Neutrophil (primary cell): ENCODE measurements at regions not wholly inside any gene's neighbourhood (a gene's known extent, or its start where the extent isn't known, plus 50 kb on each side); places are given as distances from the start of the nearest gene placed in this dataset.
"Not testable (repeated sequence)": the region's sequence is repeated elsewhere in the genome, so short reads cannot be mapped to it uniquely, and the experiment has no call there.

Experiments used
- H3K27ac ChIP-seq: fragments of 200-600 bp; sonication (generic); 2 replicates; pipeline ENCODE4 v1.5.1; 2016; ENCODE audit warnings: mild to moderate bottlenecking, moderate library complexity
- H3K27me3 ChIP-seq: fragments of 200-600 bp; sonication (generic); 2 replicates; pipeline ENCODE4 v1.6.0; 2016; ENCODE audit warnings: mild to moderate bottlenecking
- H3K36me3 ChIP-seq: fragments of 200-600 bp; sonication (generic); 2 replicates; pipeline ENCODE4 v1.5.1; 2017
- H3K4me1 ChIP-seq, 2 experiments: fragments of 200-600 bp in 1 of 2; sonication (generic) in 1 of 2; 1 replicate in 1 of 2; 2 replicates in 1 of 2; pipeline versions ENCODE4 v1.5.1 to v1.6.1; 2013 to 2016; ENCODE audit warnings: low read depth in 1 of 2, low read length in 1 of 2, mild to moderate bottlenecking in 1 of 2, moderate library complexity in 1 of 2; ENCODE audit not compliant: control insufficient read depth in 1 of 2, insufficient read depth in 1 of 2
- H3K4me3 ChIP-seq, 2 experiments: fragments of 200-600 bp in 1 of 2; sonication (generic) in 1 of 2; 1 replicate in 1 of 2; 2 replicates in 1 of 2; pipeline ENCODE4 v1.5.1; 2013 to 2016; ENCODE audit warnings: low read depth in 1 of 2, low read length in 1 of 2, mild to moderate bottlenecking in 1 of 2, moderate library complexity in 1 of 2
- H3K9me3 ChIP-seq: fragments of 200-600 bp; sonication (generic); 2 replicates; pipeline ENCODE4 v1.5.1; 2016
- CTCF ChIP-seq: fragments of 200-600 bp; sonication (generic); IDR thresholded peaks from 2 replicates; pipeline ENCODE4 v1.5.1; 2016; ENCODE audit warnings: antibody characterized with exemption

GRCh38 chr4:83910693-83911092 lies 374.8 kb downstream of the GPAT3 start:
- no peaks in the 10 kb centered on the region for H3K4me1 ChIP-seq
- H3K27me3 ChIP-seq = no peaks in the 10 kb centered on the region
- H3K9me3 ChIP-seq = no peaks in the 10 kb centered on the region
- TF ChIP-seq CTCF = no peak
- H3K4me3 ChIP-seq = no peak overlapping the region
- H3K27ac ChIP-seq = no peak overlapping the region
- no peaks in the 10 kb centered on the region for H3K36me3 ChIP-seq

GRCh38 chr4:83906561-83906960 lies 370.7 kb downstream of the GPAT3 start:
- no peaks in the 10 kb centered on the region for H3K9me3 ChIP-seq

GRCh38 chr4:83905952-83906351 lies 370.0 kb downstream of the GPAT3 start:
- H3K27me3 ChIP-seq = no peaks in the 10 kb centered on the region
- H3K4me1 ChIP-seq = no peaks in the 10 kb centered on the region
- no peak for TF ChIP-seq CTCF
- no peak overlapping the region for H3K27ac ChIP-seq
- no peaks in the 10 kb centered on the region for H3K9me3 ChIP-seq
- no peak overlapping the region for H3K4me3 ChIP-seq
- H3K36me3 ChIP-seq = no peaks in the 10 kb centered on the region

More at GRCh38 chr4:83906561-83906960, 370.7 kb downstream of the GPAT3 start:
- H3K36me3 ChIP-seq = no peaks in the 10 kb centered on the region
- H3K4me3 ChIP-seq = no peak overlapping the region
- TF ChIP-seq CTCF = no peak
- no peak overlapping the region for H3K27ac ChIP-seq
- no peaks in the 10 kb centered on the region for H3K27me3 ChIP-seq
- no peaks in the 10 kb centered on the region for H3K4me1 ChIP-seq

- H3K9me3 ChIP-seq, H3K4me3 ChIP-seq, H3K4me1 ChIP-seq, H3K36me3 ChIP-seq, H3K27me3 ChIP-seq, H3K27ac ChIP-seq: not testable (repeated sequence)
Observed at GRCh38 chr4:83903740-83904139, 367.8 kb downstream of the GPAT3 start.

- H3K27ac ChIP-seq = no peak overlapping the region
- no peaks in the 10 kb centered on the region for H3K4me1 ChIP-seq
- H3K36me3 ChIP-seq = no peaks in the 10 kb centered on the region
- H3K9me3 ChIP-seq = no peaks in the 10 kb centered on the region
- TF ChIP-seq CTCF = no peak
- no peak overlapping the region for H3K4me3 ChIP-seq
- no peaks in the 10 kb centered on the region for H3K27me3 ChIP-seq
Observed at GRCh38 chr4:83894831-83895230, 358.9 kb downstream of the GPAT3 start.

GRCh38 chr4:83890816-83891215 lies 354.9 kb downstream of the GPAT3 start:
- no peak overlapping the region for H3K4me3 ChIP-seq
- H3K27me3 ChIP-seq = no peaks in the 10 kb centered on the region
- H3K4me1 ChIP-seq = no peaks in the 10 kb centered on the region
- no peak for TF ChIP-seq CTCF
- H3K27ac ChIP-seq = no peak overlapping the region
- H3K9me3 ChIP-seq = no peaks in the 10 kb centered on the region
- H3K36me3 ChIP-seq = no peaks in the 10 kb centered on the region
